NT2/D1 (cell line): ENCODE measurements at regions not wholly inside any gene's neighbourhood (a gene's known extent, or its start where the extent isn't known, plus 50 kb on each side); places are given as distances from the start of the nearest gene placed in this dataset.

Experiments used
- DNase-seq: peaks from one replicate; pipeline ENCODE4 v3.0.0-alpha.2; 2011; ENCODE audit warnings: low read depth, low spot score
- H3K27me3 ChIP-seq: 2 replicates; pipeline ENCODE4 v1.6.0; 2011; ENCODE audit warnings: mild to moderate bottlenecking; ENCODE audit not compliant: insufficient read length, insufficient read depth
- H3K36me3 ChIP-seq: 2 replicates; pipeline ENCODE4 v1.6.1; 2011; ENCODE audit warnings: mild to moderate bottlenecking, low read length, mixed read lengths; ENCODE audit not compliant: insufficient read depth, insufficient read length
- H3K4me1 ChIP-seq: 2 replicates; pipeline ENCODE4 v1.5.1; 2011; ENCODE audit not compliant: insufficient read depth, insufficient read length
- H3K4me3 ChIP-seq: 2 replicates; pipeline ENCODE4 v1.5.1; 2011; ENCODE audit warnings: low read depth; ENCODE audit not compliant: insufficient read length
- H3K9ac ChIP-seq: 2 replicates; pipeline ENCODE4 v1.6.0; 2011; ENCODE audit warnings: low read depth; ENCODE audit not compliant: insufficient read length
- H3K9me3 ChIP-seq: 2 replicates; pipeline ENCODE4 v1.5.1; 2011; ENCODE audit warnings: mild to moderate bottlenecking, low read length; ENCODE audit not compliant: insufficient read depth
- SUZ12 ChIP-seq: IDR thresholded peaks from 2 replicates; pipeline ENCODE4 v1.6.1; 2011; ENCODE audit not compliant: insufficient read length, insufficient read depth; ENCODE audit errors: extremely low read depth
- YY1 ChIP-seq: IDR thresholded peaks from 2 replicates; pipeline ENCODE4 v1.6.1; 2011; ENCODE audit not compliant: insufficient read length, insufficient read depth
- ZNF274 ChIP-seq: IDR thresholded peaks from 2 replicates; pipeline ENCODE4 v1.6.1; 2011; ENCODE audit warnings: mild to moderate bottlenecking, low read depth, low read length

DNA sequence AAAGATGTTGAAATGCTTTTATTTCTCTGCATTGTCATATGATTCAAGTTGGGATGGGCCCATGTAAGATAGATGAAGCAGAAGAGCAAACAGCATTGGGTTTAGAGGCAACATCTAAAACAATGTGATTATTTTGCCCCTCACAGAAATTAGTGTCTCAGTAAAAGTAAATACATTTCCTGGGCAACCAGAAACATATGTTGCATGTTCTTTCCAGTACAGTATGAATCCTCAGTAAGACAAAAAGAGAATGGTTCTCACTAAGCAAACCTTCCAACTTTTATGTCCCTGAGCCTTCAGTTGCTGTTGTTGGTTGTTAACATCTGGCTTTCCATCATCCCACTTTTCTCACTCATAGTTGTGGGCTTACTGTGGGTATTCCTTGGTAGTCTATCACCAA is 222.5 kb upstream of the PRPS1L1 start:
- Histone ChIP-seq H3K9me3 (peaks cover 16% of the 10 kb centered on the region), H3K4me3 (no peak overlapping the region), H3K36me3 (no peaks in the 10 kb centered on the region), H3K9ac (no peak overlapping the region), H3K4me1 (no peaks in the 10 kb centered on the region), H3K27me3 (no peaks in the 10 kb centered on the region)
- TF ChIP-seq SUZ12 = no peak
- TF ChIP-seq ZNF274 = peak; percentile 58
- DNase-seq = no peak

DNA sequence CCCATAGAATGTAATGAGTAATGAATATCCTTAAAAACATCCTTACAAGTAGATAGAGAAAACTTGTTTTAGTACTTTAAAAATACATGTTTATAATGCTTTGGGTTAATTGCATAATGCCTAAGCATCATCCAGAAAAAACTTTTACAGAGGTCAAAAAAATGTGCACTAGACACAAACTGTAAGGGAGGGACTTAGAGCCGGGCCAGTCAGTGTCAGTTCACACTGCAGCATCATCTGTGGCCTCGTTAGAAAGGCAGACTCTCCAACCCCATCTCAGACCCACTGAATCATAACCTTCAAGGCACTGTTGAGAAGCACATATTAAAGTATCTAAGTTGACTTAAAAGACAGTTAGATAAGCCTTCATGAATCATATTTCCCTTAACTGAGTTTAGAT is 230.1 kb upstream of the PRPS1L1 start:
- TF ChIP-seq ZNF274 (no peak), SUZ12 (no peak), YY1 (no peak)
- H3K9ac ChIP-seq = no peak overlapping the region
- DNase-seq = no peak
- H3K4me1 ChIP-seq = no peaks in the 10 kb centered on the region
- no peak overlapping the region for H3K4me3 ChIP-seq
- H3K36me3 ChIP-seq = no peaks in the 10 kb centered on the region
- peaks cover 17% of the 10 kb centered on the region for H3K9me3 ChIP-seq
- H3K27me3 ChIP-seq = no peaks in the 10 kb centered on the region

- DNase-seq = no peak
- Histone ChIP-seq H3K4me1 (no peaks in the 10 kb centered on the region), H3K9me3 (peaks cover 17% of the 10 kb centered on the region), H3K36me3 (no peaks in the 10 kb centered on the region), H3K27me3 (no peaks in the 10 kb centered on the region), H3K4me3 (no peak overlapping the region), H3K9ac (no peak overlapping the region)
- TF ChIP-seq ZNF274 (no peak), SUZ12 (no peak), YY1 (no peak)
Measured at GRCh38 chr7:18262058-18262457, 233.5 kb upstream of the HDAC9 start.

DNA sequence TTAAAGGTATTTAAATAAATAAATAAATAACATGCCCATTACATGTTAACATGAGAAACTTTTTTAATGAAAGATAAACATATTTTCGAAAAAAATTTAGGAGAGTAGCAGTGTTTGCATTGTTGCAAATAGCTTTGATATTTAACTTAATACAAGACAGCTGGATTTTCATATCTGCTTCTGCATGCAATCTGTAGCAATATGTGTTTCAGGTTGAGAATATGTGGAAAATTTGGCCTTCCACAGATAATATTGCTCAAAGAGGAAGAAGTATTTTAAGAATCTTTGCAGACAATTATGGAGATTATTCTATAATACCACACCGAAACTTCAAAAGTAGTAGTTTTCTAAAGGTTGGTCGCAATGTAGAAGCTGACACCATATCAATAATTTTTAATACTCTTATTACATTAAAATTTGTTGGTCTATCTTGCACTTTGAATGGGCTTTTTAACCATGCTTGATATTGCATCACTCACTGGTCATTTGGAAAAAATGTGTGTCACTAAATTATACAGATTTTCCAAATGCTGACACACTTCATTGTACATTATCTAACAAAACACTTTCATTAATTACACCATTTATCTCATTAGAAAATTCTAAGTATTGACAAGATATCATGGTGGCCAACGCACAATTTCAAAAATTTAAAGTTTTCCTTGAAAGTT is 229.8 kb upstream of the HDAC9 start:
- no peak overlapping the region for H3K4me3 ChIP-seq
- DNase-seq = no peak
- TF ChIP-seq ZNF274 = no peak
- TF ChIP-seq YY1 = no peak
- TF ChIP-seq SUZ12 = no peak
- H3K36me3 ChIP-seq = no peaks in the 10 kb centered on the region
- no peaks in the 10 kb centered on the region for H3K27me3 ChIP-seq
- no peaks in the 10 kb centered on the region for H3K4me1 ChIP-seq
- H3K9ac ChIP-seq = no peak overlapping the region
- peaks cover 17% of the 10 kb centered on the region for H3K9me3 ChIP-seq

DNA sequence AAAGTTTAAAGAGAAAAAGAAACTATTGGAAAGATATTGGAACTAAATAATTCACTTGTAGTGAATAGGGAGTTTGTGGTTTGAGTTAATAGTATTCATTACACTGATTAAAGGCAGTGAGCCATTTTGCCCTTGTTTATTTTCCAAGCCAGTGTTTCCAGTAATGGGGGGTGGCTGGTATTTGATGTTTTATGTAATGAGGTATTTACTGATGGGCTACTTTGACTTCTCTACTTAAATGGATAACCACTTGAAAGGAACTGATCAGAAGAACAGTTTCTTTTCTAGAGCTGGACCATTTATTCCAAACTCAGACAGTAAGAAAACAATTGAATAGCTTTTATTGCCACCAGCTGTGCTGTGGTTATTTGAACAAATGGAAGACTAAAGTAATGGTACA is 227.0 kb upstream of the HDAC9 start:
- no peak for DNase-seq
- Histone ChIP-seq H3K36me3 (no peaks in the 10 kb centered on the region), H3K9me3 (no peaks in the 10 kb centered on the region), H3K9ac (no peak overlapping the region), H3K4me1 (no peaks in the 10 kb centered on the region), H3K27me3 (no peaks in the 10 kb centered on the region), H3K4me3 (no peak overlapping the region)
- TF ChIP-seq ZNF274 (no peak), SUZ12 (no peak), YY1 (no peak)

DNA sequence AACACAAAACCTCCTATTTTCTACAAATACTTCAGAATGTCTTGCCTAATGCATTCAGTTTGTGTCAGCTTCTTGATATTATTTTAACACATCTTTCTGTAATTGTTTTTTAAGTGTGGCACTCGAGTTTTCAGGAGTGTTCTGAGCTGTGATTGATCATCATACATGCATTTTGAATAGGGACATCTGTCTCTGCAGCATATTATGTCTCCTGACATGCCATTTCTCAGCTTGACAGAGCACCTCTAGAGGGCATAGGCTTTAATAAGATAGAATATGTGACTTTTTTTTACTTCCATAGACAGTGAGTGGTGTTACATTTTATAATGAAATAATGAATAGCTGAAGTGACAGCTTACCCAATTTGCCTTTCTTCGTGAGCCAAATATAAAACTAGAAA is 219.2 kb upstream of the HDAC9 start:
- H3K27me3 ChIP-seq = no peaks in the 10 kb centered on the region
- no peak overlapping the region for H3K4me3 ChIP-seq
- H3K4me1 ChIP-seq = no peaks in the 10 kb centered on the region
- TF ChIP-seq YY1 (no peak), SUZ12 (no peak), ZNF274 (no peak)
- H3K36me3 ChIP-seq = no peaks in the 10 kb centered on the region
- H3K9ac ChIP-seq = no peak overlapping the region
- no peaks in the 10 kb centered on the region for H3K9me3 ChIP-seq
- no peak for DNase-seq

- no peak for DNase-seq
- Histone ChIP-seq H3K27me3 (no peaks in the 10 kb centered on the region), H3K9me3 (no peaks in the 10 kb centered on the region), H3K4me1 (no peaks in the 10 kb centered on the region), H3K9ac (no peak overlapping the region), H3K36me3 (no peaks in the 10 kb centered on the region), H3K4me3 (no peak overlapping the region)
- TF ChIP-seq YY1 = no peak
- TF ChIP-seq SUZ12 = no peak
- TF ChIP-seq ZNF274 = no peak
Measured at GRCh38 chr7:18278316-18278715, 217.2 kb upstream of the HDAC9 start.

DNA sequence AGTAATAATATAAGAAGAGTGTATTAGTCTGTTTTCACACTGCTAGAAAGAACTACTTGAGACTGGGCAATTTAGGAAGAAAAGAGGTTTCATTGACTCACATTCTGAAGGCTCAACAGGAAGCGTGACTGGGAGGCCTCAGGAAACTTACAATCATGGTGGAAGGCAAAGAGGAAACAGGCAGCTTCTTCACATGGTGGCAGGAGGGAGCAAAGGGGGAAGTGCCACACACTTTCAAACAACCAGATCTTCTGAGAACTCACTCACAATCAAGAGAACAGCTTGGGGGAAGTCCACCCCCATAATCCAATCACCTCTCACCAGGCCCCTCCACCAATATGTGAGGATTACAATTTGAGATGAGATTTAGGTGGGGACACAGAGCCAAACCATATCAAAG is 212.5 kb upstream of the HDAC9 start:
- Histone ChIP-seq H3K4me3 (no peak overlapping the region), H3K4me1 (no peaks in the 10 kb centered on the region), H3K9me3 (no peaks in the 10 kb centered on the region), H3K9ac (no peak overlapping the region), H3K27me3 (no peaks in the 10 kb centered on the region), H3K36me3 (no peaks in the 10 kb centered on the region)
- no peak for DNase-seq
- TF ChIP-seq ZNF274 (no peak), SUZ12 (no peak), YY1 (no peak)
